Stimulated activated CD4-positive, alpha-beta T cell treated with anti-CD3 and anti-CD28 coated beads, Interleukin-1b, Interleukin-23, amount 100 ng/mL, for 24 hours (primary cell): ENCODE measurements at regions not wholly inside any gene's neighbourhood (a gene's known extent, or its start where the extent isn't known, plus 50 kb on each side); places are given as distances from the start of the nearest gene placed in this dataset.
"Not testable (repeated sequence)": the region's sequence is repeated elsewhere in the genome, so short reads cannot be mapped to it uniquely, and the experiment has no call there.

Experiments used
- DNase-seq, 4 experiments: peaks; one replicate each; pipeline ENCODE4 v3.0.0-alpha.2; 2020; ENCODE audit warnings: low read depth in 4 of 4, low spot score in 1 of 4

DNA sequence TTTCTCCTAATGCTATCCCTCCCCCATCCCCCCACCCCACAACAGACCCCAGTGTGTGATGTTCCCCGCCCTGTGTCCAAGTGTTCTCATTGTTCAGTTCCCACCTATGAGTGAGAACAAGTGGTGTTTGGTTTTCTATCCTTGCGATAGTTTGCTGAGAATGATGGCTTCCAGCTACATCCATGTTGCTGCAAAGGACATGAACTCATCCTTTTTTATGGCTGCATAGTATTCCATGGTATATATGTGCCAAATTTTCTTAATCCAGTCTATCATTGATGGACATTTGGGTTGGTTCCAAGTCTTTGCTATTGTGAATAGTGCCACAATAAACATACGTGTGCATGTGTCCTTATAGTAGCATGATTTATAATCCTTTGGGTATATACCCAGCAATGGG lies 83.6 kb upstream of the CALCR start:
- DNase-seq, result not testable (repeated sequence)

DNA sequence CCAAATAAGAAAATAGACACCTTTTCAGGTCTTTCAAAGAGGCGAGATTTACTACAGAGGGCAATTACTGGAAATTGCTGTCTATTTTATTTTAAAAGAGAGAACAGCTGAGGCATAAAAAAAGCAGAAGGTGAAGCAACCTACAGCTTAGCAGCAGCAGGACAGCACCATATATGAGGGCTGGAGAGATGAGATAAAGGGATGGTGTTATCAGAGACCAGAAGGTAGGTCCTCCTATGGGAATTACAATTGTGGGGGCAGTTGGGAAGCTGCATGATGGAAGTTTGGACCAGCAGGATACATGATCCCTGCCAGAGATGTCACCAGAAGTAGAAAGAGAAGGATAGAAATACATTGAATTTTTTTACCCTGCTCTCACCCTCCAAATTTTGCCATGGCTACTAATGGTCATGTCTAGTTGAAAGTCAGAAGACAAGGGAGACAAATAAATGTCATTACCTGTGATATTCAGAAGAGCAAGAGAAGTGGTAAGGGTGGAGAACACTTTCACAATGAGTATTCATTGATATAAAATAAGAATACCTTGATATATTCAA lies 77.2 kb upstream of the CALCR start:
- no peak for DNase-seq

DNA sequence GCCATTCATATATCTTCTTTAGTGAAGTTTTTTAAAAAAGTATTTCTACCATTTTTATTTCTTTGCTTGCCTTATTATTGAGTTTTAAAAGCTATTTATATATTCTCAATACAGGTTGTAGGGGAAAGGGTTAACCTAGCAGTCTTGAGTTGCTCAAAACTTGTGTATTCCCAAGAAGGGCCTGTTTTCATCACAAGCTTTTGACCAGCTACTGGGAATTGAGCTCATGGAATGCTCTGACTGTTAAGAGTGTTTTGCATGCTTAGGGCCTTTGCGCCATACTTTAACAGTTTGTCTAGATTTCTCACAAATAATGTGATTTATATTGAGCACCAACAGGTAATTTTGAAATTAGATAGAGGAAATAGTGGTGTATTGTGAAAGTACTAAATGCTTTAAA lies 72.0 kb upstream of the CALCR start:
- DNase-seq, result no peak

GRCh38 chr7:93636276-93636675 lies 61.8 kb upstream of the CALCR start:
- no peak for DNase-seq

DNA sequence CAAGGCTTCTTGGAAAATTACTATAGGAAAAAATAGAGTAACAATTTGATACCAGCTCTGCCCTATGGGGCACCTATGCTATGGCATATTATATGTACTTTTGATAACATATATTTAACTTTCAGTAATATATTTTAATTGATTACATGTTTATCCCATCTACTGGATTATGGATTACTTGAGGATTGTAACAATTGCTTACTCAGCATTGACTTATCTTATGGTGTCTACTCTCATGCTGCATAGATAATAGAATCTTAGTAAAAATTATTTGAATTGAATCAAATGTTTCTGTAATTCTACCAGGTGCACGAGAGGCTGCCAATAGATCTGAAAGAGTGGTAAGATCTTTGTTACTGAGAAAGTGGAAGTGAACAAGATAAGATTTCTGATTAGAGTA lies 57.8 kb upstream of the CALCR start:
- no peak for DNase-seq

DNA sequence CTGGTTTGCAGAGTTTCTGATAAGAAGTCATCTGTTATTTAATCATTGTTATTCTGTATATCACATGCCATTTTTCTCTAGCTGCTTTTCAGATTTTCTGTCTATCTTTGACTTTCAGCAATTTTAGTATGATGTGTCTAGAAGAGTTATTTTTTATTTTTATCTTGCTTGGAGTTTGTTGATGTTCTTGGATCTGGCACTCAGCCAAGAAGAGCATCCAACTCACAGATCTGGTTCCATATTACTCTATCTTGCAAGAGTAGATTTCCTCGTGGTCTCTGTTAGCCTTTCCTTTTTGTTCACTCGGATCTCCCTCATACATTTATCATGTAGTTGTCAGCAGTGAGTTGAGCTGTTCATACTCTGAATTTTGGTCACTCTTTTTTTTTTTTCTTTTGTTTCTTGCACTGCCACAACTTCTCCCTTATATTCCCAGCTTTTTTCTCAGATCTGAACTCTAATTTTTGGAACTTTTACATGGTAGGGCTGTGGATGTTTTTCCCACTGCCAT lies 54.8 kb upstream of the CALCR start:
- DNase-seq, result no peak

DNA sequence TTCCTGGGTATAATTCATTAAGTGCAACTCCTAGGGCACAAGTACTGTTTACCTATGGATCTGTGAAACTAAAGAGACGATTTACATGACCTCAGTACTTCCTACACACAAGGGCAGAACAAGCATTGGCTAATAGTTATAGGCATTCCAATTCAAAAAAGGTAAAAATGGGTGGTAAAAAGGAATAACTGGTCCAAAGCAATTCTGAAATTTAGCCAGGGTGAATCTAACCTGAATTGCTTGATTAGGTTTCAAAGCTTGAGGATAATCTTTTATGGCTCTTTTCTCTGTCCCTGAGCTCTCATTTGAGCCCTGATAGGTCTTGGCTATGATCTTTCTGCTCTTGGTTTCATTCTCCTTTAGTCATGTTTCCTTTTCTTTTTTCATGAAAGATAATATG lies 52.3 kb upstream of the CALCR start:
- DNase-seq, result no peak
